HG02852 (cell line): ENCODE measurements at regions not wholly inside any gene's neighbourhood (a gene's known extent, or its start where the extent isn't known, plus 50 kb on each side); places are given as distances from the start of the nearest gene placed in this dataset.
A peak's percentile ranks its signal among the peaks of the same experiment; 100 is the strongest.
"Not testable (repeated sequence)": the region's sequence is repeated elsewhere in the genome, so short reads cannot be mapped to it uniquely, and the experiment has no call there.

ENCODE experiments used
- ATAC-seq: cut with Tn5 transposase; IDR thresholded peaks from one replicate; pipeline ENCODE4 v1.9.1; 2021; ENCODE audit warnings: mild to moderate bottlenecking, moderate library complexity; ENCODE audit not compliant: unreplicated experiment

DNA sequence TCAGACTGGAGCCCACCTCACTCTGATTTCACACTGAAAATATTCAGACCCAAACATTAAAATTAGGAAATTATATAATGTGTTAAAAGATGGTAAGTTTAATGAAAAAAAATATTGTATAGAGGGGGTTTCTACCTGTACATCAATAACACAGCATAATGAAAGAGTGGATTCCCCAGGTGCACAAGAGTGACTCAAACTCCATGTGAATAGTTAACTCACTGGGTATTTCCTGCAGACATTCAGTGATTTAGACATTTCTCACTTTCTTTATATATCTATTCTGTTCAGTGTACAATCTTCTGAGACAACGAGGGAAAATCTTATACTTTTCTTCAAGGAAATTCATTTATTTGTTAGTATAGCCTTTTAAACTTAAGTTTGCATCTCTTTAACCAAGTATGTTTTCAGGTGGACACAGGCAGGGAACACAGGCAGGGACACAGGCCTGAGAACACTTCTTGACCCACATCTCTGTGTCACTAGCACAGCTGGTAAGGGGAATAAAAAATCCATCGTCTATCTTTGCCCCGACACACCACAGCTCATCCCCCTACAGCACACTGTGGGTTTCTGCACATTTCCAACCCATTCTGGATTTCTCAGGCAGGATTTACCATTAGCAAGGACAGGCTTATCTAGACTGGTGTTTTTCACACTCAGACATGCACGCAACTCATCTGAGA, 525.5 kb upstream of the BOD1L1 start:
- ATAC-seq: peak; percentile 69

DNA sequence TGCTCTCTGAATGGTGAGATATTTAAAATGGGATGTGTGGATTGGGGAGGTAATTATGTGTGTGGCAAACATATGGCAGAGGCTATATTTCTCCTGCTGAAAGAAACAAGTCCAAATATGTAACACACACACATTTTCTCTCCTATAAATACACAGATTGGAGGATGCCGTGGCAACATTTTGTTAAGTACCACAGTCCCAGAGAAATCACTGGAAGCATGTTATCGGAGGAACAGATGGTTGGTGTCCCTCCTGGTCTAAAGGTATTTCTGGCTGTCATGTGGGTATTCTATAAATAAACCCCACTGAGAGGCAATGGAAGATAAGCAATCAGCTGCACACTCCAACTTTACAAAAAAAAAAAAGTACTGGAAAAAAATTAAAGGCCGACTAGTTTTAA, 528.3 kb upstream of the BOD1L1 start:
- no peak for ATAC-seq

DNA sequence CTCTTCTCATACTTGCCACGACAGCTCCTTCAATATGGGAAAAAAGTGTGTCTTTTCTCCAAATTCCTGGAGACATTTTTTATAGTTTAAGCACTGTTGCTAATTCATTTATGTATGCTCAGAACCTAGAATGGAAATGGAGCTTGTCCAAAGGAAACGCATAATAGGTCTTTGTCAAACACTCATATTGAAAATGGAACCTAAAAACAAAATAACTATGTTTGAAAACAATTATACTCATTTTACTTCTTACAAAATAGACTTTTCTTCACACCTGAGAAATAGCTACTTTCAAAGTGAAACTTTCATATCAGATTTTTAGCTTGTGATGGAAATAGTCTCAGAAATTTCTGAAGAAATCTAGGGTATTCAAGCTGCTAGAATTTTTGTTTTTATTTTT, 529.7 kb upstream of the BOD1L1 start:
- peak; percentile 64 for ATAC-seq

DNA sequence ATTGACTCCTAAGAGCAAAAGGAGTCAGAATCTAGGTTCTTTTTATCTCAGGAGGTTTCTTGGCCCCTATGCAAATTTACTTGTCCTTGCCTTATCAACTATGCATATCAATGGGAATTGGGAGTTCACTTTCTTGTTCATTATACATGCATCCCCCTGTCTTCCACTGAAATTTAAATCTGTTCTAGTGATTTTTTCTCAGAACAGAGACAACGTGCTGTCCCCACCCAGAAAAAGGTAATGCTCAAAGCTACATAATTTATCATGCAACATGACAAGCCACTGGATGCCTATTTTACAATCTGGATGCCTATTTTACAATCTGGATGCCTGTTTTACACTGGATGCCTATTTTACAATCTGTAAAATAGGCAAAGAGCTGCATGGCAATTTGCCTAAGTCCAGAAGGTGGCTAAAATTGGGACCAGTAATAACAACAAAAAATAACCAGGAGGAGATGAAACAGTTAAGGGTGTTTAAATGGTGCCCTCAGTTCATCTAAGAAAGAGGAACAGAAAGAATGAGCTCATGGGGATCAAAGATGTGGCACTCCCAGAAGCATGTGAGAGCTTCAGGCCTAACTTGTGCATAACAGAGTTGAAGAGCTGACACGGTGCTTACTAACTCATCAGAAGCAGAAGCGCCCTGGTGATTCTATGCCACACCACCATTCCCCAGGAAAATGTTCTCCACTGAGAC, 537.8 kb upstream of the BOD1L1 start:
- ATAC-seq: peak; percentile 99

DNA sequence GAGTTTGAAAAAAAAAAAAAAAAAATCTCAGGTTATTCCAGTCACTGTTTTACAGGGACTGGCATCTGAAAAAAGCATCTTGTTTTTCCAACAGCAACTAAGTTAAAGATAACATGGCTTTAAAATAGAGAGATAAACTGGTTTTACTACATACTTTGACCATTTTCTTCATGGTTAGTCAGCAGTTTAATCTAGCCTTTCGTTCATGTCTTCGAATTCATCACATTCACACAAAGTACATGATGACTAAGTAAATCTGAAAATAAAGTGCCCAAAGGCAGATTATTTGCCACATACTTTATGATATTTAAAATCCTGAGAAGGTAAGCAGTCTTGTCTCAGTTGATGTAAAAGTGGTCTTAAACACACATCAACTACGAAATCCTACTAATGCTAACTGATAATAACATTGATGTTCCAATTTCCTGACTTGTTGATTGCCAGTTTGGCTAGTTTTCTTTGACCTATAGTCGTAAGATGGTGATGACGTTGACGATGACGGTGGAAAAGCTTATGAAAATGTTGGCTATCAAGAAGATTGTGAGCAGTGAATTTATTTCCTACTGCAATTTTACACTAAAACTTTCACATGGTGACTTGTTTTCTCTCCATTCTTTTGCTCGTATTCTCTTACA, 540.5 kb upstream of the BOD1L1 start:
- no peak for ATAC-seq

DNA sequence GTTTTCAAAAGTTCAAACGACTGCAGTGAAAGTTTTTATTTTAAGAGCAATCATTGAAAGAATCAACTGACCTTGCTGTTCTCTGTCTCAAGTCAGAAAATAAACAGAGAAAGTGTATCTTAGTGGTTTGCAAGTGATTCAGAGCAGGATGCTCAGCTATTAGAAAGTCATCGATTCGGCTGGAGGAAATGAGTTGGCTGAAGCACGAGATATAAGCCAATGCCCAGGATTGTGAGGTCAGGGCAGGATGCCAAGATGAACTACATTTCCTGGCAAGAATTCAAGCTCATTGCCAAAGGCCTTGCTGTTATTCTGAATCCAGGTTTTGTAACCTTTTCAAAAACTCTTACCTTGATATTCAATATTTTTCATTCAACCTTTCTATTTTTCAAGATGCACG, 541.4 kb upstream of the BOD1L1 start:
- ATAC-seq: peak; percentile 48

DNA sequence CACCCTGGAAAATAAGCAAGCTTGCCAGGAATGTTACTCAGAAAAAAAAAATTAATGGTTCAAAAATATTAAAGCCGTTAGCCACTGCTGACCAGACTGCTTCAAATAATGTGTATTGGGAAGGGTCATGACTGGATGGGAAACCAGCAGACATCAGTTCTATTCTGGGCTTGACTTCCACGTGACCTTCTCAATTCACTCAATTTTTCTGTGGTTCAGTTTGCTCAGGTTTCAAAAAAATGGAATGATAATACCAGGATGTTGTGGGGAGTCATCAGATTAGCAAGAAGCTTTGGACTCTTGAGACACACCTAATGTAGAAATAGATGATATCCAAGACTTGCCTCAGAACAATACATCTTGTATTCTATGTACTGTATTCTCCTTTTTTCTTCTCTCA, 541.9 kb upstream of the BOD1L1 start:
- no peak for ATAC-seq

DNA sequence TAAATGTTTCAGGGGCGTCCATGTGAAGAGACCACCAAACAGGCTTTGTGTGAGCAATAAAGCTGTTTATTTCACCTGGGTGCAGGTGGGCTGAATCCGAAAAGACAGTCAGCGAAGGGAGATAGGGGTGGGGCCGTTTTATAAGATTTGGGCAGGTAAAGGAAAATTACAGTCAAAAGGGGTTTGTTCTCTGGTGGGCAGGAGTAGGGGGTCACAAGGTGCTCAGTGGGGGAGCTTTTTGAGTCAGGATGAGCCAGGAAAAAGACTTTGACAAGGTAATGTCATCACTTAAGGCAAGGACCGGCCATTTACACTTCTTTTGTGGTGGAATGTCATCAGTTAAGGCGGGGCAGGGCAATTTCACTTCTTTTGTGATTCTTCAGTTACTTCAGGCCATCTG, 542.4 kb upstream of the BOD1L1 start:
- ATAC-seq: not testable (repeated sequence)

DNA sequence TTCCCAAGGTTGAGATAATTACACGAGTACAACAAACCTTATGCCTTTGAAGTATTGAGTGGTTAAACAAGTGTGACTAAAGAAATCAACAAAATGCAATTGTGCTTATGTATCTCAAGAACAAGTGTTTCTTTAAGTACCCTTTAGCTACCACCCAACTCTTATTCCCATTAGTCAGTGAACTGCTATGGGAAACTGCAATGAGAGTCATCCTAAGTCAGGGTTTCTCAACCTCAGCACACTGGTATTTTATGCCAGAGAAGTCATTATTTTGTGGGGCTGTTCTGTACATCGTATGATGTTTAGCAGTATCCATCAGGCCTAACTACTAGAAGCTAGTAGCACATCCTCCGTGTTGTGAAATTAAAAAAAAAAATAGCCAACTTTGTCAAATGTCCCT, 549.1 kb upstream of the BOD1L1 start:
- ATAC-seq: no peak

DNA sequence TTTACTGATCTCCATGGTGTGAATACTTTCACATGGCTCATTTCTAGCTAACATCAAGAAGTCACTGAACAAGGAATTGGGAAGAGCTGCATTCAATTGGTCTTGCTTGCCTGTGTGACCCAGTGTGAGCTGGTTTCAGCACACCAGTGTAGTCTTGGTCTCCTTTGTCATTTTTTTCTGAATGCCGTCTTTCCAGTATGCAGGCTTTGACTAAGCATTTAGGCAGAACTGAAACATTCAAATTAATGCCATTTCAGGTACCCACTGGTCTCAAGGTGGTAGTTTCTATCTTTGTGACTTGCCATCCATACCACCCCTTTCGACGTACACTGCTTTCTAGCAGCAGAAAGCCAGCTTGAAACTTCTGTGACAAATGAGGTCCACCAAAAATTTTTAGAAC, 550.5 kb upstream of the BOD1L1 start:
- peak; percentile 86 for ATAC-seq

DNA sequence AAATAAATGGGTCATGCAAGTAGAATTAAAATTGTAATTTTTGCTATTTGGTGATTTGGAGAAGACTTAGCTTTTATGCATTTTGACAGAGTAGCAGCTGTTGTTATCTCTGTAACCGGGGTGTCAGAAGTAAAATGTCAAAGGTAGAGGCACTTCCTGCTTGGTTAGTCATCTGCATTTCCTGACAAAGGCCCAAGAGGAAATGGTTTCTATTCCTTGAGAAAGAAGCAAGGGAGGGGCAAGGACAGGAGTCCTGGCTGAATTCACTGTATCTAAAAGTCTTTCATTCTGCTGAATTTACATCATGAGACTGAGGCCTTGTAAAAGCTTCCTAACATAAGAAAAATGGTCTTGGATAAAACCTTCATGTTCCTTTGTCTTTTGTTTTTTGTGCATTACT, 550.9 kb upstream of the BOD1L1 start:
- ATAC-seq: peak; percentile 66

DNA sequence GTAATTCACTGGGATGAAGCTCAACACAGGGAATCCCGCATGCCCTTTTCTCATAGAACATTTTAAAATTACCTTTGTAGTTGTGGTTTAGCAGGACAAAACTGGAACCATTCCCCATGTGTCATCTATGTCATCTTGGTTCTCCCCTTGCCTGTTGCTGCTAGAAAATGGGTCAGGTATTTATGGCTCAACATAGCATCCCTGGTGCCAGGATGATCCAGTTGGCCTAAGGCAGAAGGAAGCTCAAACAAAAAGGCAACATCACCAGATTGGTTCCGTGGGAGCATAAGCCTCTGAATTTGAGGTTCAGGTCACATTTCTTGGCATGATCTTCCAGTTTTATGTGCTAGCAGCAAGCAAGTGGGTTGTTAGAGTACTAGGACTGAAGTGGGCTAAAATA, 552.6 kb upstream of the BOD1L1 start:
- no peak for ATAC-seq

DNA sequence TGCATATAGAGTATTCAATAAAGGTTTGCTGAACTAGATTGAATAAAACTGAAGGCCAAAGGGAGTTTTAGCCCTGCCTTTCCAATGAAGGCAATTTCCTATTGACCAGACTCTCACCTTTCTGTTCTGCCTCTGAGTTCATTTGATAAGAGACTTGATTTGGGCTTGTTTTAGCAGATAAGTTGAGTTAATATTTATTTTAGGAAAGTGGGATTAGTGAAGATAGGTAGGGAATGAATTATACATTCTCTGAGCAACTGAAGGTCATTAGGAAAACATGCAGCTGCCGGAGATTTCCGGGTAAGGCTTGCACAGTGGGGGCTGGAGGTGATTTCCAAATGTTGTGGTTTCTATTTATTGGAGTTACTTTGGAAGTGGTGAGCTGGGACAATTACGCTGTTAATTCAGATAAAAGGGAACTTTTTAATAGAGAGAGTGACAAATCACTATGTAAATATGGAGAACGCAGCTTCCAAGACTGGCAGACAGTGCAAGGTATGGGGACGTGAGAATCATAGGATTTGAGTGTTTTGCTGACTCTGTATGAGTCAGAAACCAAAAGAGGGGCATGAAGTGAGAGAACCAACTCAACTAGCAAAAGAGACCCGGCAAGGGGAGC, 553.6 kb upstream of the BOD1L1 start:
- no peak for ATAC-seq

DNA sequence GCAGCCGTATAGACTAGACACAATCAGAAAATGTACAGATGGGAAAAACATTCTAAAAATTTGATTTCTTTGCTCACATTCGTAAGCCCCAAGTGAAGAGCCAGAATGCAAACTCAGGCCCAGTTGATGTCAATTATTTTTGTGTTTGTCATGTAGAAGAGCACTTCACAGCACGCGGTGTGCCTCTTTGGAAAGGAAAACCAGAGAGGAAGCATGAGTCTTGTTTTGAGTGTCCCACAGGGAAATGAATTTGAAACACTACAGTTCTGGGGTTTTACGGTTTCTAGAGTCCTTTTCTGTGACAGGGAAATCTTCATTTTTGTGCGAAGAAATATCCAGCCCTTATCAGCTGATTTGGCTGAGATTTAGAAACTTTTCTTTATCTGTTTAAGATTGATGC, 554.6 kb upstream of the BOD1L1 start:
- no peak for ATAC-seq

DNA sequence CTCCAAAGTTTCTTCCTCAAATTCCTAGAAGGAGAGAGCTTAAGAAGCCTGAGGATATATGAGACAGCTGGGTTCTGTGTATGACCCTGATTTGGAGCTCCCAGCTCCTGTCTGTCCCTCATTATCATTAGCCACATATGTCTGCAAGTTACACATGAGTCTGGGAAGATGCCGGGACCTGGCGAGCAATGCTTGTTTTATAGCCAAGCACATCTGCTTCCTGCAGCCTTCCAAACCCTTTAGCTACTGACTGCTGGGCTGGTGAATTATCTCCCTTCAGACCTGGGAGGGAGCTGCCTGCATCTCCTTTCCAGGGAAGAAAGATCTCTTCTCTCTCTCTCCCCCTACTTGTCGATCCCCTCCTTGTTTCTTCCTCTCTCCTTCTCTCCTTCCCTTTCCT, 556.7 kb upstream of the BOD1L1 start:
- ATAC-seq: no peak

DNA sequence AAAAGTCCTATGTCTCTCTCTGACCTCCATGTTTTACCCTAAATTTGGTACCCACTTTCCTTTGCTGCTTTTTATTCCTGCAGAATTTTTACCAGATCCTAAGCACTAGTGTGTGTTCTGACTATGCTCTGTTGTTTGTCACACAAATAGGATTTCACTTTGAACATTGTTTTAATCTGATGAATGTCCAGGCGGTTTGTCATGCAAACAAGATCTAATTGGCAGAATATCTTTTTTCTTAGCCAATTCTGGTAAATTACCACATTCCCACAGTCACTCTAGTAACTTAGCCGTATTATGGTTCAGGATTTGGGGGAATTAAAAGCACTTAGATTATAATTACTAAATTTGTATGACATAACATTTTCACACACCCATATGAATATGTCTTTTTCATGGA, 557.2 kb upstream of the BOD1L1 start:
- ATAC-seq: no peak

DNA sequence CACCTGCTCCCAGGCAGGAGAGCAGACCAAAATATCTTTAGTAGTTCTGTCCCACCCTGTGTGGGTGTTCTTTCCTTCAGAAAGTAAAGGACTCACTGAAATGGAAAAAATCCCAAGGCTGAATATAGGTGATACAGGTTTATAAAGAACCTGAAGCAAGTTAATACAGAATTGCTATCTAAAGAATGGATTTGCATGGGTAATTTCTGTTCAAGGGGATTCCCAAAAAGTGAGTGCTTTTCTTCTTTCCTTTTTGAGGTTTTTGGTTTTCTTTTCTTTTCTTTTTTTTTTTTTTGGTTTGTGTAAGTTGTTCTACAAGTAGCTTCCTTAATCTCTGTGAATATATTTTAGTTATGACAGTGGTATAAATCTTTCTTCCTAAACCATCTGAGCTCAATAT, 560.7 kb upstream of the BOD1L1 start:
- no peak for ATAC-seq

DNA sequence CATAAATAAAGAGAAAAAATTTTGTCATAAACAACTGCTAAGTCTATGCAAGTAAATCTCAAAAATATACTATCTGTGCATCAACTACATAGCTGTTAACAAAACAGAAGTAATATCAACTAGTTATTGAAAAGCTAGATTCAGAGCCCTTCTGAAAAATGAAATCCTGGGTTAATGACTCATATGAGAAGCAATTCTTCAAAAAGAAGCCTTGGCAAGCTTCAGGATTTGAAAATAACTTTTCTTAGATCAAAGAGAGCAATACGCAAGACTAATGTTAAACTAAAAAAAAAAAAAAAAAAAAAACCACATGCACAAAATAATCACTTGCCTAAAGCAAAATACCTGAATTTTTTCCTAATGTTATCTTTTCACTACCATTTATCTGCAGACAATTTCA, 566.1 kb upstream of the BOD1L1 start:
- no peak for ATAC-seq

DNA sequence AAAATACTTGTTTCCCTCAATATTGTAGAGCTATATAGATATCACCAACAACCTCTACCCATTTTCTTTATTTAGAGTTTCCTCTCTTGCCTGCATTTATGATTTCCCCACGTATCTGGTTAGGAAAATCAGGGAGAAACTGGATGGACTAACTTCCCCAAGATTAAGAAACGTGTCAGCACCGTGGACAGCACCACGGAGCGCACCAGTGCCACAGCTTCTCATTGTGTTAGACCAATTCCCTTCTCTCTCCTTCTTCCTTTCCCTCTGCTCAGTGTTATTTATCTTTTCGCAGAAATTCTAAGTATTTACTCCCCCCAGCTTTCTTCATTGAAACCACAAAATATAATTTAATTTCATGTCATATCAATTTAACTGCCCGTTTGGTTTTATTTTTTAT, 568.6 kb upstream of the BOD1L1 start:
- ATAC-seq: no peak

DNA sequence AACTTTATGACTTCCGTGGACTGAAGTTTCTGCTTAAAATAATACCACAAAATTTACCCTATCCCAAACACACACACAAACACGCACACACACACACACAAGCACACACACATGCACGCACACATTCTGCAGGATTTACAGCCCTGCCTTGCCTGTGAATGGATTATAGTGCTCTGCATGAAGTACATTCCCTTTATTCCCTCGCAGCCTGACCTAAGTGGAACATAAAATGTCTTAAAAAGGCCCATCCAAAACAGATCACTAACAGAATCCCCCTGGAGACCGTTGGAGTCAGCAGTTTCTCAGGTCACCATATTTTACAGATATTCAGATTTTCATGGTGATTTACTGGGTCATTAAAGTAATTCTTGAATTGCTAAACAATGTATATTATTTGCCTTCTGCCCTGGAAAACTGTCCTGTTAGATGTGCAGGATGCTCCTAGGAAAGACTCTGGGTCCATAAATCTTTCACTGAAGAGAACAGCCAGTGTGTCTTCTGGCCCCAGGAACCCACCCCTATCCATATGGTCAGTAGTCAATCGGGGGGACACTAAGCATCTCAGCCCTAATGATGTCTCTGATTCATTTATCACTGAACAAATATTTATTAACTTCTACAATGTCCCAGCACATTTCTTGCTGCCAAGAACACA, 587.7 kb upstream of the BOD1L1 start:
- ATAC-seq: no peak

DNA sequence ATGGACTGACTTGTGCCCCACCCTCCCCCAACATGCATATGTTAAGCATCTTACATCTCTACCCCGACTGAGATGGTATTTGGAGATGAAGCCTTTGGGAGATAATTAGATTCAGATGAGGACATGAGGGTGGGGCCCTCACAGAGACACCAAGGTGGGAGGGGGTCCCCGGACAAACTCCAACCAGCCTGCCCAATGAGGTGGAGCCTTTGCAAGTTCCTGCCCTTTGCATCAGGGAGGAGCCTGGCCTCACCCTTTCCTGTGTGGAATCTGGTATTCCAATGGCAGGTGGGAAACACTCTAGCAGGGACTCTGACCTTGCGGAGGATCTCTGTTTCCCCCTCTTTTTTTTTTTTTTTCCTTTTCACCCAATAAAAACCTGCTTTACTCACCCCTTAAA, 589.9 kb upstream of the BOD1L1 start:
- ATAC-seq: no peak
